ENCODE measurements at regions not wholly inside any gene's neighbourhood (a gene's known extent, or its start where the extent isn't known, plus 50 kb on each side); places are given as distances from the start of the nearest gene placed in this dataset.

- TF ChIP-seq CTCF (IDR thresholded peaks at IDR 0.05; ENCODE audit: low read depth, low read length): no peak
- TF ChIP-seq EZH2phosphoT487 (IDR thresholded peaks at IDR 0.05; ENCODE audit: low read depth): no peak
These were observed 298.4 kb upstream of the LUZP2 start for GRCh38 chr11:24198481-24198880.
